GM12872 (cell line): ENCODE measurements at regions not wholly inside any gene's neighbourhood (a gene's known extent, or its start where the extent isn't known, plus 50 kb on each side); places are given as distances from the start of the nearest gene placed in this dataset.
A peak's percentile ranks its signal among the peaks of the same experiment; 100 is the strongest.

ENCODE experiments used
- CTCF ChIP-seq: IDR thresholded peaks from 3 replicates; pipeline ENCODE4 v1.5.1; 2011; ENCODE audit warnings: low read depth, mild to moderate bottlenecking, low read length, moderate library complexity; ENCODE audit not compliant: insufficient read depth

- no peak for TF ChIP-seq CTCF
Measured at GRCh38 chr4:186481998-186482790, 73.2 kb downstream of the MTNR1A start.

GRCh38 chr4:186475202-186475601 is 80.2 kb downstream of the MTNR1A start:
- no peak for TF ChIP-seq CTCF

- TF ChIP-seq CTCF = no peak
Measured at GRCh38 chr4:186473933-186474332, 81.4 kb downstream of the MTNR1A start.

GRCh38 chr4:186472948-186473347 is 82.4 kb downstream of the MTNR1A start:
- TF ChIP-seq CTCF = peak; percentile 36; the same call in 1 of the 3 replicates

GRCh38 chr4:186471441-186471840 is 83.9 kb downstream of the MTNR1A start:
- TF ChIP-seq CTCF = no peak

- TF ChIP-seq CTCF = no peak
Measured at GRCh38 chr4:186458050-186458449, 97.3 kb downstream of the MTNR1A start.

GRCh38 chr4:186451982-186452381 is 103.4 kb downstream of the MTNR1A start:
- no peak for TF ChIP-seq CTCF
